ENCODE measurements at regions not wholly inside any gene's neighbourhood (a gene's known extent, or its start where the extent isn't known, plus 50 kb on each side); places are given as distances from the start of the nearest gene placed in this dataset.
A peak's percentile ranks its signal among the peaks of the same experiment; 100 is the strongest.
"Not testable (repeated sequence)": the region's sequence is repeated elsewhere in the genome, so short reads cannot be mapped to it uniquely, and the experiment has no call there.

DNA sequence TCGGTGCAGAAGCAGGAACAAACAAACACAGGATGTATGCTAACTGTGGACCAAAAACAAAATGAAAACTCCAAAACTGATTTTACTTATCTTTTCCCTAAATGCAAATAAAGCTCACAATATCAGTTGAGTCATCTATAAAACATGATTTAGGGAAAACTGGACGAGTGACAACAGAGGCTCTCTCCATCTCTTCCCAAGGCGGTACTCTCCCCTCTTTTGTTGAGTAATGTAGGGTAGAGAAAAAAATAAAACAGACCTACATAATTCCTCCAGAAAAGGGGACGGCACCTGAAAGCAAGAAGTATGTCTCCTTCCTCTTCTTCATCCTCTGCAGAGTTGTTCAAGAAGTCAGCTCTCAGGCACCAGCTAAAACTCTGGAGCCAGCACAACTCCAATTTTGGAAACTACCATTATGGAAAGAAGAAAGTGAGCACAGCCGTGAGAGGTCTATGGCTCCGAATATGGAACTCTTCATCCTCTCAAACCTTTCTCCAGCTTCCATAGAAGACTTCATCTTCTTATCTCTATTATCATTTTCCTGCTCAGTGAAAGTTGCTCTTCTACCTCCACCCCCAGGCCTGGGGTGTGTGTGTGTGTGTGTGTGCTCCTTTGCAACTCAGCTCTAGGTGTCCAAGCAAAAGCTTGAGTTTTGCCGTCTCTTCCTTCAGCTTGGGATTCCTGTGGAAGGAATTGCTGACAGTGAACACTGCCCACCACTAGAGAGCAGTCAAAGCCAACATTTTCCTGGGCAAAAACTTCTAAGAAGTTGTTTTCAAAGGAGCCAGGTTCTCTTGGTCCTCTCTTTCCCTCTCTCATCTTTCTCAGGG is 155.4 kb downstream of the DIO2 start:
- DNase-seq = peak in 1 of 2 donors; percentile 4

GRCh38 chr14:80055226-80055625 is 156.1 kb downstream of the DIO2 start:
- no peak for DNase-seq

DNA sequence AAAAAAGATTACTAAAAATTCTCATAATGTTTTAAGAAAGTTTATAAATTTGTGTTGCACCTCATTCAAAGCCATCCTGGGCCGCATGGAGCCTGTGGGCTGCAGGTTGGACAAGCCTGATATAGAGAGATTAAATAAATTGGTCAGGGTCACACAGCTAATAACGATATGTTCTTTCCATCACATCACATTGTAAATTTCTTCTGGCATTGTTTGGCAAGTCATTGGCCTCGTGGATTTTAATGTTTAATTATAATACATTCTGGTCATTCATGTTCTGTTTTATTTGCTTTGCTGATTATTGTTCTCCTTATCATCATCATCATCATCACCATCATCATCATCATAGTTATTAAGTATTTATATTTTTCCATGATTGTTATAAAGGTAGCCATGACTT is 157.3 kb downstream of the DIO2 start:
- no peak for DNase-seq

GRCh38 chr14:80049055-80049454 is 162.2 kb downstream of the DIO2 start:
- DNase-seq = no peak

DNA sequence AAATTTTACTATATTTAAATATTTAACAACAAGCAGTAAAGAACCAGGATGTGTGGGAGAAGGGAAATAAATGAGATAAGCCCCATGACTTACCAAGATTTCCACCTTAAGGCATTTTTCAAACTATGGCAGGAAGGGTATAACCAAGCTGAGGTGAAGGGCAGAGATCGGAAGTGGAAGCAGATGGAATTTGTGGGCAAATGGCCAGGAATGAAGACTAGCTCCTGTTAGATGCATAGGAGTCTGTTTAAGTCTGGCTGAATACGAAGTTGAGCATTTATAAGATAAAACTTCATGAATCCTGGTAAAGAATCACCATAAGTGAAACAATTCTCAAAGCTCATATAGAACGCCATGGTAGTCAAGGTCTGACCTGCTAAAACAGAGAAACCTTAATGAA is 163.5 kb downstream of the DIO2 start:
- DNase-seq = no peak

DNA sequence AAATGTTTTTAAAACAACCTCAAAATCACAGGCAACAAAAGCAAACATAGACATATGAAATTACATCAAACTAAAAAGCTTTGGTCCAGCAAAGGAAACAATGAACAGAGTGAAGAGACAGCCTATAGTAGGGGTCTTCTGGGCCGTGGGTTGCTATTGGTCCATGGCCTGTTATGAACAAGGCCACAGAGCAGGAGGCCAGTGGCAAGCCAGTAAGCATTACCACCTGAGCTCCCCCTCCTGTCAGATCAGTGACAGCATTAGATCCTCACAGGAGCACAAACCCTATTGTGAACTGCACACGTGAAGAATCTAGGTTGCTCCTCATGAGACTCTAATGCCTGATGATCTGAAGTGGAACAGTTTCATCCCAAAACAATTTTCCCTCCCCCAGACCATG is 174.0 kb downstream of the DIO2 start:
- no peak for DNase-seq

GRCh38 chr14:80024417-80024816 is 186.9 kb downstream of the DIO2 start:
- no peak for DNase-seq

GRCh38 chr14:80018476-80018875 is 192.8 kb downstream of the DIO2 start:
- DNase-seq = not testable (repeated sequence)

DNA sequence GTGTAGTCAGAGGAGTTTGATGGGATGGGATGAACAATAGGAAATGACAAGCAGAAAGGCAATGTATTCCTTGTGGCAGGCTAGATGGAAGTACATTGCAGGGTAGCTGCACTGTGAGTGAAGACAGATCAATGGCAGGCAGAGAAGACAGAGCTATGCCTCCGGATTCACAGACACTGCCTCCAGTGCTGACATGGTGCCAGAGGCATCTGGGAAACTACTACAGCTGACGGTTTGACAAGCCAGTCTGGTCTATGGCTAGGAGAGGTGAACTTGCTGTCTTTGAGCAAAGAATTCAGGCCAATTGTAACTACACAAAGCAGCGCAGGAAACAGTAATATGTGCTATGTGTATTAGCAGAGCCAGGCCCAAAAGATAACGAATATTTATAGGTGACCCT is 193.5 kb downstream of the DIO2 start:
- DNase-seq = no peak

DNA sequence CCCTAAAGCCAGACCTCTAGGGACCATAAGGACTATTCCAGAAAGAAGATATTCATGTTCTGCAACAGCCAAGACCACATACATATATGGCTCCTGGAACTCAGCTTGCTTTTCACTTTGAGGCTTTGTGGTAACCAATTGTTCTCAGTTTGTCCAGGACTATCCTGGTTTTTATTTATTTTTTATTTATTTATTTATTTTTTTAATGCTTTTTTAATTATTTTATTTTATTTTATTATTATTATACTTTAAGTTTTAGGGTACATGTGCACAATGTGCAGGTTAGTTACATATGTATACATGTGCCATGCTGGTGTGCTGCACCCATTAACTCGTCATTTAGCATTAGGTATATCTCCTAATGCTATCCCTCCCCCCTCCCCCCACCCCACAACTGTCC is 201.1 kb downstream of the DIO2 start:
- not testable (repeated sequence) for DNase-seq

DNA sequence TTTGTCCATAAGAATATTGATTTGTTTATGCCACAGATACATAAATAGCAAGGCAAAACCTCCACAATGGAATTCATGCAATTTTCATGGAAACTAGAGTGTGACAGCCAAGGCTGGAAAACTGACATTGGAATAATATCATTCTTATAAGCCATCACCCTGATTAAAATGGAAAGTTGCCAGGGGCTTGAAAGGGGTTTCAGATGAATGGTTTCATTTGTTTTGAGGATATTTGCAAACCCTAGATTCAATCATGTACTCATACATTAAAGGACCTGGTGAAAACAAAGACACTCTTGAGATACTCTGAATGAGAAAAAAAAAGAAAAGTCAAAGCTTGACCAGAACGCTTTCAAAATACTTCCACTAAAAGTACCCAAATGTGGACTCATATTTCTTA is 205.7 kb downstream of the DIO2 start:
- no peak for DNase-seq

- no peak for DNase-seq
Measured at GRCh38 chr14:80004871-80005270, 206.4 kb downstream of the DIO2 start.

GRCh38 chr14:80003138-80003537 is 208.2 kb downstream of the DIO2 start:
- no peak for DNase-seq

DNA sequence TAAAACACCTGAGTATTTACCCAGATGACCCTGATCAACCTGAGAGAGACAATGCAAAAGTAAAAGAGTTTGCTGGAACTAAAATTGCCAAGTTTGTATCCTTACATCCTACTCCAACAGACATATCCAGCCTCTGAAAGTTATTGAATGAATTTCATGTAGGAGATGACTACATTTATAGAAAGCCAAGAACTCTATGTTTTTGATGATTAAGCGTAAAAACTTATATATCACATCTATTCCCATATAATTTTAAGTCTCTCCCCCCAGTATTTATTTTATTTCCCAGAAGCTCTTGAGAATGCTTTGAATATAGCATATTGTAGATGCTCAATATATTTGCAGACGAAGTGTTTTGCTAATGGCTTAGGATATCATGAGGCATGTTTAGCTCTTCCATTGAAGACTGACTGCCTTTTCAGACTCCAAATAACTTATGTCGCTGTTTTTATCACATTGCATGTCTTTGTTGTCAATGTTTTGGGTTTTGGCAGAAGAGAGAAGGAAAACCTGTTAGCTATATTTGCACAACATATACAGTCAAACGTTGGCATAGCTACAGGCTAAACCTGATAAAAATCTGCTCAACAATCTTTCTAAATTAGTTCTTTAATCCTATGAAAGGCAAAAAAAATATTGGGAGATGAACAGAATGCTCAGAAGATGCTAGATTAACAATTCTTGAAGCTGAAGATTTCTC is 213.6 kb downstream of the DIO2 start:
- DNase-seq = no peak

GRCh38 chr14:79992407-79993198 is 218.7 kb downstream of the DIO2 start:
- DNase-seq = no peak

GRCh38 chr14:79991866-79992265 is 219.4 kb downstream of the DIO2 start:
- no peak for DNase-seq

DNA sequence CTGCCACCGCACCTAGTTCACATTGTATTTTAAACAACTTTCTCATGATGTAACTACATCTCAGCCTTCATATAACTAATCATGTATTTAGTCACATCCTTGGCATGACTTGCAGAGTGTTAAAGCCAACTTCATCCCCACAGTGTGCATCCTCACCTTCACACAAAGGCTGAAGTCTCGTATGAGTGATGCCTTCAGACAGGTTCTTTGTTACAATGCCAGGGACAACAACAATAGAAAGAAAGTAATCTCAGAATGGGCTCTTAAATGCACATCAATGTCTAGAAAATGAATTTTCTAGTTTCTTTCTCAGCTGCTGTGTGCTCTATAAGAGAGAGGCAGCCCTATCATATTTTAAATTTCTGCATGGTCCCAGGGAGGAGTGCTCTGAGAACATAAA is 221.3 kb downstream of the DIO2 start:
- DNase-seq = no peak

- no peak for DNase-seq
Measured at GRCh38 chr14:79986251-79986650, 225.1 kb downstream of the DIO2 start.

DNA sequence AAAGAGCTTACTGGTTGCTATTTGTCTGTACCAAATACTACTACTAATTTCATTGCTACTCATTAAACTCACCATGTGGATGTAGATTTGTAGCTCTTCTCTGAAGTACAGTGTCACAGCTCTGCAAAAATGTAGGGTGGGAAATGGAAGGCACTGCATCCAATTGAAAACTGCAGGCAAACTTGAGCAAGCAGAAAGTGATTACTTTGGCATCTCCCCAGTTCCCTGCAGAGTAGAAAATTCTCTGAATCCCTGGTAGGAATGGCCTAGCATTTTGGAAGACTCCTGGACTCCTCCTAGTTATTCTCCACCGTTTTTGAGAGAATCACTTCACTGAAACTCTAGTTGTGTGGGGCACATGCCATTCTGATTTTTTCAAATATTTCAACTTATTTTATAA is 239.1 kb downstream of the DIO2 start:
- no peak for DNase-seq

DNA sequence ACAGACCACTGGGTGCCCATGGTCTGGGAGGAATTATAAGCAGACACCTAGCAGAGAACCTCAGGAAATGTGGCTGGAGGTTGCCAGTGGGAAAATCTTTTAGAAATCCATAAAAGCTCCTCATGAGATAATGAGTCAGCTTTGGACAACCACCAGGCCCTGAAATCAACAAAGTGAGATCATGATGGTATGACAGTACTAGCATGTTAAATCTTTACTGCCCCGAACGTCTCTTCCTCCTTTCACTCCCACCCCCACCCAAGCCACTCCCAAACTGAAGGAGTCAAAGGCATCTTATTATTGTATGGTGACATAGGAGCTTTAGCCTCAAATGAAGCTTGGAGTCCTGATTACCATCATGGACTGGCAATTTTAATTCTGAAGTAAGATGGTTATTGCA is 240.0 kb downstream of the DIO2 start:
- no peak for DNase-seq

DNA sequence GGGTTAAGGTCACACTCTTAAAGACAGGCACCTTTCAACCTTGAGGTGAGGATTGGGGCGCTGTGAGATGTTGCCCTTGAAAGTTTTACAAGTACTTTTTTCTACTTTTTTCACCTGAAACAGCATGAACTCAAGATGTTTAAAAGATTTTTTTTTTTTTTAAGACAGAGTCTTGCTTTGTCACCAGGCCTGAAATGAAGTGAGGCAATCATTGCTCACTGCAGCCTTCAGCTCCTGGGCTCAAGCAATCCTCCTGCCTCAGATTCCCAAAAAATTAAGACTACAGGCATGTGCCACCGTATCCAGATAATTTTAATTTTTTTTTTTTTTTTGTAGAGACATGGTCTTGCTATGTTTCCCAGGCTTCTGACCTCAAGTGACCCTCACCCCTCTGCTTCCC is 243.9 kb downstream of the DIO2 start:
- no peak for DNase-seq

- DNase-seq = no peak
Measured at GRCh38 chr14:79967001-79967400, 244.3 kb downstream of the DIO2 start.

- DNase-seq = no peak
Measured at GRCh38 chr14:79965896-79966295, 245.4 kb downstream of the DIO2 start.

DNA sequence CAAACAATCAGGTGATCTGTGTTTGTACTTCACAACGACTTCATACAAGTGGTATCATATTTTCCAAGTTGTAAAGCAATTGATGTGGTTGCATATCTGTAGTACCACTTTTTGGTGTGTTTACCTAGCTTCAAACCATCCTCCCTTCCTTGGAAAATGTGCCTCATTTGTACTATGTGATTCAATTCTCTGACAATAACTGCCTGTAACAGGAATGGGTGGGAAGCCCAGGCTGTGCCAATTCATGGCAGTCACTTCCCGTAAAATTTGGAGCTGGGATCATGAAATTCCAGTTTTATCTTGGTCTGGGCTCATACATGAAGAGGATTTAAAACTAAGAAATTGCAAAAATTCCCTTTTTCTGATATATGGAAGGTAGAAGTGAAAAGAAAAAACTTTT is 250.1 kb downstream of the DIO2 start:
- DNase-seq = no peak

Data from bone marrow (tissue), 2 donors.